ENCODE measurements at regions not wholly inside any gene's neighbourhood (a gene's known extent, or its start where the extent isn't known, plus 50 kb on each side); places are given as distances from the start of the nearest gene placed in this dataset.

GRCh38 chr9:28120626-28121025 lies 547.3 kb upstream of the C9orf72 start:
- no peak for TF ChIP-seq POLR2A (IDR thresholded peaks at IDR 0.05)
- no peak for TF ChIP-seq CTCF (IDR thresholded peaks at IDR 0.05)

All from testis (tissue), 2 donors.